MCF 10A (cell line): ENCODE measurements at regions not wholly inside any gene's neighbourhood (a gene's known extent, or its start where the extent isn't known, plus 50 kb on each side); places are given as distances from the start of the nearest gene placed in this dataset.

Experiments used
- BruUV-seq: library from RNA; stranded (reverse); fragments of 400-500 nt; replicated peaks from 2 replicates; lab custom pipeline; 2021; lab: Mats Ljungman, UMichigan
- CTCF ChIA-PET: fragments of 300-600 bp; sonication (Branson Sonifier 250); formaldehyde crosslinking; extraction: SDS; loops from one replicate; lab custom pipeline; 2021; ENCODE audit warnings: antibody characterized with exemption, inconsistent platforms; lab: Yijun Ruan, JAX
- POLR2A ChIA-PET: fragments of 300-600, 350-650 bp; sonication (Branson Sonifier 250); formaldehyde crosslinking; extraction: SDS; loops from one replicate; lab custom pipeline; 2020; ENCODE audit warnings: antibody characterized with exemption, inconsistent platforms; lab: Yijun Ruan, JAX
- DNase-seq: peaks from one replicate; pipeline ENCODE4 v3.0.0-alpha.2; 2018; ENCODE audit not compliant: unreplicated experiment
- H3K27ac Mint-ChIP-seq: one replicate; pipeline ENCODE4 v1.8.0; 2022; ENCODE audit warnings: mild to moderate bottlenecking, low read depth, mixed read lengths; ENCODE audit not compliant: unreplicated experiment
- H3K27me3 Mint-ChIP-seq: one replicate; pipeline ENCODE4 v1.8.0; 2022; ENCODE audit warnings: mixed read lengths; ENCODE audit not compliant: insufficient read depth, unreplicated experiment
- H3K36me3 Mint-ChIP-seq: one replicate; pipeline ENCODE4 v1.8.0; 2022; ENCODE audit warnings: mild to moderate bottlenecking, moderate library complexity, mixed read lengths; ENCODE audit not compliant: insufficient read depth, unreplicated experiment
- H3K4me1 Mint-ChIP-seq: one replicate; pipeline ENCODE4 v1.8.0; 2022; ENCODE audit warnings: mixed read lengths; ENCODE audit not compliant: insufficient read depth, unreplicated experiment
- H3K4me3 Mint-ChIP-seq: one replicate; pipeline ENCODE4 v1.8.0; 2022; ENCODE audit warnings: mild to moderate bottlenecking, moderate library complexity, mixed read lengths; ENCODE audit not compliant: unreplicated experiment
- H3K9me3 Mint-ChIP-seq: one replicate; pipeline ENCODE4 v1.8.0; 2022; ENCODE audit warnings: mixed read lengths; ENCODE audit not compliant: unreplicated experiment
- CTCF ChIP-seq: fragments of 200-600 bp; IDR thresholded peaks from one replicate; pipeline ENCODE4 v1.8.0; 2022; ENCODE audit warnings: antibody characterized with exemption, mild to moderate bottlenecking; ENCODE audit not compliant: unreplicated experiment
- intact Hi-C: fragments of 100-400 bp; cut with micrococcal nuclease; formaldehyde crosslinking; loops from 2 replicates; pipeline ENCODE4 v1.14.1; 2022

GRCh38 chr2:59312029-59312428 lies 1070.9 kb upstream of the FANCL start:
- no peaks in the 10 kb centered on the region for H3K27me3 Mint-ChIP-seq

GRCh38 chr2:59308108-59308507 lies 1067.0 kb upstream of the FANCL start:
- POLR2A ChIA-PET, result interaction anchor here (0.6 kb wide), 1 partner anchor 1161 kb away, joined by 3 read pairs; no protein-coding TSS in a partner anchor
- no peak for DNase-seq
- intact Hi-C loops, result loop anchor here (10.0 kb wide), 3 partner anchors 627 to 847 kb away; no protein-coding TSS in a partner anchor
- Mint-ChIP-seq H3K4me3 (no peak overlapping the region), H3K36me3 (no peaks in the 10 kb centered on the region), H3K27me3 (no peaks in the 10 kb centered on the region), H3K4me1 (no peaks in the 10 kb centered on the region), H3K27ac (no peak overlapping the region), H3K9me3 (no peaks in the 10 kb centered on the region)
- BruUV-seq, result no TSS peak
- CTCF ChIA-PET, result interaction anchor here (1.0 to 1.3 kb wide), 2 partner anchors 11 to 116 kb away, joined by 3 to 4 read pairs; no protein-coding TSS in a partner anchor
- no peak for TF ChIP-seq CTCF

More at GRCh38 chr2:59312029-59312428, 1070.9 kb upstream of the FANCL start:
- no peaks in the 10 kb centered on the region for H3K36me3 Mint-ChIP-seq
- no peaks in the 10 kb centered on the region for H3K9me3 Mint-ChIP-seq
- H3K27ac Mint-ChIP-seq, result no peak overlapping the region
- ChIA-PET POLR2A (interaction anchor here (0.6 kb wide), 1 partner anchor 471 kb away, joined by 3 read pairs; no protein-coding TSS in a partner anchor), CTCF (interaction anchor here (0.7 to 5.4 kb wide), 3 partner anchors 10 to 1283 kb away, joined by 3 to 21 read pairs (median 5); no protein-coding TSS in a partner anchor)
- DNase-seq, result no peak
- intact Hi-C loops, result no loop called here
- no TSS peak for BruUV-seq
- no peaks in the 10 kb centered on the region for H3K4me1 Mint-ChIP-seq
- no peak for TF ChIP-seq CTCF
- no peak overlapping the region for H3K4me3 Mint-ChIP-seq

GRCh38 chr2:59307196-59307595 lies 1066.1 kb upstream of the FANCL start:
- no peaks in the 10 kb centered on the region for H3K36me3 Mint-ChIP-seq
- no TSS peak for BruUV-seq
- CTCF ChIA-PET, result interaction anchor here (0.6 to 1.3 kb wide), 2 partner anchors 117 to 534 kb away, joined by 3 to 4 read pairs; no protein-coding TSS in a partner anchor

More at GRCh38 chr2:59307196-59307595, 1066.1 kb upstream of the FANCL start:
- H3K4me1 Mint-ChIP-seq, result no peaks in the 10 kb centered on the region
- no peak overlapping the region for H3K27ac Mint-ChIP-seq
- no peaks in the 10 kb centered on the region for H3K27me3 Mint-ChIP-seq
- no peak for DNase-seq
- POLR2A ChIA-PET, result no interaction called here
- H3K9me3 Mint-ChIP-seq, result no peaks in the 10 kb centered on the region
- intact Hi-C loops, result loop anchor here (10.0 kb wide), 3 partner anchors 628 to 848 kb away; no protein-coding TSS in a partner anchor
- H3K4me3 Mint-ChIP-seq, result no peak overlapping the region
- no peak for TF ChIP-seq CTCF
